Parathyroid adenoma (tissue), 2 donors: ENCODE measurements at regions not wholly inside any gene's neighbourhood (a gene's known extent, or its start where the extent isn't known, plus 50 kb on each side); places are given as distances from the start of the nearest gene placed in this dataset.

Experiments used
- H2AFZ ChIP-seq: fragments of 300-600 bp; sonication (generic); one replicate; pipeline ENCODE4 v1.7.0; 2017; ENCODE audit warnings: antibody characterized with exemption, mild to moderate bottlenecking
- H3K27ac ChIP-seq: fragments of 300-600 bp; sonication (generic); one replicate; pipeline ENCODE4 v1.7.0; 2017
- H3K27me3 ChIP-seq: fragments of 300-600 bp; sonication (generic); one replicate; pipeline ENCODE4 v1.7.0; 2017; ENCODE audit warnings: low read length; ENCODE audit not compliant: control insufficient read depth, insufficient read depth
- H3K36me3 ChIP-seq: fragments of 300-600 bp; sonication (generic); one replicate; pipeline ENCODE4 v1.7.0; 2017; ENCODE audit warnings: low read length; ENCODE audit not compliant: control insufficient read depth, insufficient read depth
- H3K4me1 ChIP-seq: fragments of 300-600 bp; sonication (generic); one replicate; pipeline ENCODE4 v1.7.0; 2017; ENCODE audit warnings: control low read depth
- H3K4me2 ChIP-seq: fragments of 300-600 bp; sonication (generic); one replicate; pipeline ENCODE4 v1.7.0; 2017; ENCODE audit warnings: low read length
- H3K4me3 ChIP-seq: fragments of 300-600 bp; sonication (generic); one replicate; pipeline ENCODE4 v1.7.0; 2017; ENCODE audit warnings: low read depth, low read length
- H3K79me2 ChIP-seq: fragments of 300-600 bp; sonication (generic); one replicate; pipeline ENCODE4 v1.7.0; 2017; ENCODE audit warnings: control low read depth
- H3K9ac ChIP-seq: fragments of 300-600 bp; sonication (generic); one replicate; pipeline ENCODE4 v1.7.0; 2017; ENCODE audit warnings: mild to moderate bottlenecking
- H3K9me3 ChIP-seq: fragments of 300-600 bp; sonication (generic); one replicate; pipeline ENCODE4 v1.7.0; 2017; ENCODE audit warnings: low read length; ENCODE audit not compliant: control insufficient read depth
- TF ChIP-seq, protein P1 (sequence below): fragments of 300-600 bp; sonication (generic); IDR thresholded peaks from one replicate; pipeline ENCODE4 v1.7.0; 2017; ENCODE audit warnings: antibody characterized with exemption, mild to moderate bottlenecking
- donor health status: primary hyperparathyroidism.

DNA sequence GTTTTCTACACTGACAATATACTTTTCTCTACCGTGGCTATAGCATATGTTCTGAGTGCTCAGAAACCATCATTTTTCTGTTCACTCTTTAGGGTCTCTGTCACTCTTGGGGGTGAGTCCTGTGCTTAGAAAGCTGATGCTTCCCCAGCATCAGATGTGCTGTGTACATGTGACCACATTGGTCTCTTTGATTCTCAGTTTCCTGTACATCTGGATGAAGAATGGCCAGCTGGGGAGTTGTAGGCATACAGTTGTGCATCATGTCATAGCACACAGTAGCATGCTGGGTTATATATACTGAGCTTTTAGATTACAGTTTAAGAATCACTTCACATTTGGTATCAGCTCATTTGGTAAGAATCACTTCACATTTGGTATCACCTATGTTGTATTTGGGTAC, 238.6 kb upstream of the PREP start:
- Histone ChIP-seq H3K9me3 (no peaks in the 10 kb centered on the region), H3K9ac (no peak overlapping the region), H3K27ac (no peak overlapping the region), H3K79me2 (no peaks in the 10 kb centered on the region), H3K4me2 (no peak overlapping the region), H2AFZ (no peak overlapping the region), H3K4me3 (no peak overlapping the region), H3K4me1 (no peaks in the 10 kb centered on the region), H3K36me3 (no peaks in the 10 kb centered on the region), H3K27me3 (no peaks in the 10 kb centered on the region)
- TF ChIP-seq, protein P1, sequence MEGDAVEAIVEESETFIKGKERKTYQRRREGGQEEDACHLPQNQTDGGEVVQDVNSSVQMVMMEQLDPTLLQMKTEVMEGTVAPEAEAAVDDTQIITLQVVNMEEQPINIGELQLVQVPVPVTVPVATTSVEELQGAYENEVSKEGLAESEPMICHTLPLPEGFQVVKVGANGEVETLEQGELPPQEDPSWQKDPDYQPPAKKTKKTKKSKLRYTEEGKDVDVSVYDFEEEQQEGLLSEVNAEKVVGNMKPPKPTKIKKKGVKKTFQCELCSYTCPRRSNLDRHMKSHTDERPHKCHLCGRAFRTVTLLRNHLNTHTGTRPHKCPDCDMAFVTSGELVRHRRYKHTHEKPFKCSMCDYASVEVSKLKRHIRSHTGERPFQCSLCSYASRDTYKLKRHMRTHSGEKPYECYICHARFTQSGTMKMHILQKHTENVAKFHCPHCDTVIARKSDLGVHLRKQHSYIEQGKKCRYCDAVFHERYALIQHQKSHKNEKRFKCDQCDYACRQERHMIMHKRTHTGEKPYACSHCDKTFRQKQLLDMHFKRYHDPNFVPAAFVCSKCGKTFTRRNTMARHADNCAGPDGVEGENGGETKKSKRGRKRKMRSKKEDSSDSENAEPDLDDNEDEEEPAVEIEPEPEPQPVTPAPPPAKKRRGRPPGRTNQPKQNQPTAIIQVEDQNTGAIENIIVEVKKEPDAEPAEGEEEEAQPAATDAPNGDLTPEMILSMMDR = no peak

DNA sequence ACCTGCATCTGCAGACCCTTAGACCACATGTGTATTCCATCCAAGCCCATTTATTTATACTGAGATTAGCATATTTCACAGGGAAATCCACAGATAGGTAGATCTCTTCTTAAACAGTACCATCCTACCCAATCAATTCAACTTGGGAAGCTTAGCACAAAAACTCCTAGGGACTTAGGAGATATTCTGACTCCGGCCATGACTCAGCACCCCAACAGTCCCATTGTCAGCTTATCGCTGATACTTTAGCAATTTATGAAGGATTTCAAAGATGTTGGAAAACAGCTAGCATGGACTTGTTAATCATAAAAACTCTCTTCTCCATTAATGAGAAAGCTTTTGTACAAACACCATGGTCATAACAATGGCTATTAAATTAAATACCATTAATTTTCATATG, 236.2 kb upstream of the PREP start:
- Histone ChIP-seq H3K27ac (no peak overlapping the region), H2AFZ (no peak overlapping the region), H3K79me2 (no peaks in the 10 kb centered on the region), H3K9ac (no peak overlapping the region), H3K4me1 (no peaks in the 10 kb centered on the region), H3K36me3 (no peaks in the 10 kb centered on the region), H3K27me3 (no peaks in the 10 kb centered on the region), H3K9me3 (no peaks in the 10 kb centered on the region), H3K4me2 (no peak overlapping the region), H3K4me3 (no peak overlapping the region)
- TF ChIP-seq, protein P1 = no peak

DNA sequence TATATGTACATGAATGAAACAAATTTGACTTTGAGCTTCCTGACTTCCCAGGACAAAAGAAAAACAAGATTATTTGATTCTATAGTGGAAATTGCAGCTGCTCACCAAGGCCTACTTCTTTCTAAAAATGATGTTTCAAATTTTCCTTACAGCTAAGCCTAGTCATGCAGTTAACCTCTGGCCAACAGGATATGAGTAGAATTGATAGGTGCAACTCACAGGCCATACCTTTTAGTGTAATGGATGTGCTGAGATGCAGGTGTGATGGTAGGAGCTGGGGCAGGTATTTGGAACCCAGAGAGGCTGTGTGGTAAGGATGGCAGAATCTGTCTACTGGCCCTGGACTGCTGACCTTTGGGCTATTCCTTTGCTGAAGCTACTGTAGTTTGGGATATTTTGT, 230.9 kb upstream of the PREP start:
- Histone ChIP-seq H3K9ac (no peak overlapping the region), H3K36me3 (no peaks in the 10 kb centered on the region), H3K4me2 (no peak overlapping the region), H3K27me3 (no peaks in the 10 kb centered on the region), H3K4me3 (no peak overlapping the region), H3K9me3 (no peaks in the 10 kb centered on the region), H3K79me2 (no peaks in the 10 kb centered on the region), H3K27ac (no peak overlapping the region), H3K4me1 (no peaks in the 10 kb centered on the region), H2AFZ (no peak overlapping the region)
- TF ChIP-seq, protein P1 = no peak

DNA sequence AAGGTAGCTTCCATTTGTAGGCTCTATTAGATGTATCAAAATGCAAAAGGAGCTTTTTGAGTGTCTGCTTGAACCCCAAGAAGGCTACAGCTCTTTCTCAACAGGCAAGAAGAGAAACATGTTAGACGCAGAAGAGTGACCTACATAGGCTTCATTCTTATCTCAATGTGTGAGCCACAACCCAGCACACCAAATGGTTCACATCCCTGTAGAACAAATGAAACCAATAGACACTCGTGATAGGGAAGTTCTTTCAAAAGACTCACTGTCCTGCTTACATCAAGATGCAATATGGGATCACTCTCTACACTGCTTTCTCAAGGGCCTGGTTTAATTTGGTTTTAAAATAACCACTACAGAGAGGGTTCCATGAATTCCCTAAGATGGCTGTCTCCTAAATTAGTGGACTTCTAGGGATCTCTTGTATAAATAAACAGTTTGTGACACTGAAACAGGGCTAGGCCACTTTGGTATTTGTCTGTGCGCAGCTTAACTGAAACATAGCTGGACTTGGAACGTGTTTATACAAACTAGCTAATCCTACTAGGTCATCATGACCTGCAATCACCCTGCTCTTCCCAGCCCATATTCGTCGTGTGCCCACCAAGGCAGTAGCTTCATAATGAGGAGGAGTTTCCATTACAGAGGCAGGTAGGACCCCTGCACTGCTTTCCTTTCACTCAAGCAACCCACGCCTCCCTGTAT, 225.4 kb upstream of the PREP start:
- no peak overlapping the region for H2AFZ ChIP-seq
- TF ChIP-seq, protein P1 = no peak
- no peak overlapping the region for H3K27ac ChIP-seq
- H3K27me3 ChIP-seq = no peaks in the 10 kb centered on the region
- H3K4me1 ChIP-seq = no peaks in the 10 kb centered on the region
- H3K9ac ChIP-seq = no peak overlapping the region
- H3K4me3 ChIP-seq = no peak overlapping the region
- no peak overlapping the region for H3K4me2 ChIP-seq
- no peaks in the 10 kb centered on the region for H3K79me2 ChIP-seq
- H3K36me3 ChIP-seq = no peaks in the 10 kb centered on the region
- H3K9me3 ChIP-seq = no peaks in the 10 kb centered on the region
